ENCODE measurements at regions not wholly inside any gene's neighbourhood (a gene's known extent, or its start where the extent isn't known, plus 50 kb on each side); places are given as distances from the start of the nearest gene placed in this dataset.
"Not testable (repeated sequence)": the region's sequence is repeated elsewhere in the genome, so short reads cannot be mapped to it uniquely, and the experiment has no call there.

DNA sequence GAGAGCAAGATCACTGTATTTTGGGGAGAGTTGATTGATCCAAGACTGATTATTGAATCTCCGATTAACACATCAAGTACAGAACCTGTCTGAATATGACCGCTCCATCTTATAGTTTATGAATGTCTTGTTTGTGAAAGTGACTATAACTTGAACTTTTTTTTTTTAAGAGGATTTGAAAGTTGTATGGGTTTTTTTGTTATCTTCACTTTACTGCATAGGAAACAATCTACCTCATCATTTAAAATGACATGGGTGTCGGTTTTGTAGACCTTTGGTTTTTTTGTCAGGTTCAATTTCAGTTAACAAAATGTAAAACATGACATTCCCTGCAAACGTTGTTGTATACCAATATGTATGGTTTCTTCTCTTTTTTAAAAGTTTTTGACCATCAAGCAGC lies 103.0 kb upstream of the NUDT6 start:
- intact Hi-C loops (cut with DNase I): no loop called here
- no peaks in the 10 kb centered on the region for H3K9me3 ChIP-seq

DNA sequence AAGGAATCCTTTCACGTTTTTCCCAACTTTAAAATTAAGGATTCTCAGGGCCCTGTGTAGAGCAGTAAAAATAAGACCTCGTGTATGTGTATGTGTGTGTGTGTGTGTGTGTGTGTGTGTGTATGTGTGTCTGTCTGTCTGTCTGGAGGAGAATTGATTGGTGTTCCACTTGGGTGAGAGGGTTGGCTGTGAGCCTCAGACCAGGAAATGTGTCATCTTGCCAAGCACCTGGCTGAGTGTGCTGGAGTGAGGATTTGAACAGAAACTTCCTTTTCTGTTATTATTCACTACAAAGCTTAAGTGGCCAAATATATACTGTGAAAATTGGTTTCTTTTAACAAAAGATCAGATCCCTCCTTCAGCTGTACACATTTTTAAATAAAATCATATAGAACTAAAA lies 103.6 kb upstream of the NUDT6 start:
- H3K27ac ChIP-seq; H3K4me1 ChIP-seq; H3K9me3 ChIP-seq; DNase-seq; H3K4me3 ChIP-seq; ATAC-seq; intact Hi-C loops (cut with DNase I); H3K27me3 ChIP-seq (ENCODE audit: low read depth); H3K36me3 ChIP-seq: not testable (repeated sequence)

More for the DNA sequence above, 103.0 kb upstream of the NUDT6 start:
- H3K4me1 ChIP-seq: no peaks in the 10 kb centered on the region
- H3K4me3 ChIP-seq: no peak overlapping the region
- TF ChIP-seq CTCF (IDR thresholded peaks at IDR 0.05): no peak
- H3K27me3 ChIP-seq (ENCODE audit: low read depth): no peaks in the 10 kb centered on the region
- DNase-seq (no peak), ATAC-seq (no peak)
- H3K27ac ChIP-seq: no peak overlapping the region
- H3K36me3 ChIP-seq: peaks cover 4% of the 10 kb centered on the region

- Histone ChIP-seq H3K36me3 (peaks cover 4% of the 10 kb centered on the region), H3K4me1 (no peaks in the 10 kb centered on the region), H3K27me3 (ENCODE audit: low read depth) (no peaks in the 10 kb centered on the region), H3K27ac (no peak overlapping the region), H3K9me3 (no peaks in the 10 kb centered on the region), H3K4me3 (no peak overlapping the region)
- ATAC-seq (no peak), DNase-seq (no peak)
- no peak for TF ChIP-seq CTCF (IDR thresholded peaks at IDR 0.05)
- intact Hi-C loops (cut with DNase I): no loop called here
Measured at GRCh38 chr4:123031664-123032063, 109.3 kb upstream of the NUDT6 start.

DNA sequence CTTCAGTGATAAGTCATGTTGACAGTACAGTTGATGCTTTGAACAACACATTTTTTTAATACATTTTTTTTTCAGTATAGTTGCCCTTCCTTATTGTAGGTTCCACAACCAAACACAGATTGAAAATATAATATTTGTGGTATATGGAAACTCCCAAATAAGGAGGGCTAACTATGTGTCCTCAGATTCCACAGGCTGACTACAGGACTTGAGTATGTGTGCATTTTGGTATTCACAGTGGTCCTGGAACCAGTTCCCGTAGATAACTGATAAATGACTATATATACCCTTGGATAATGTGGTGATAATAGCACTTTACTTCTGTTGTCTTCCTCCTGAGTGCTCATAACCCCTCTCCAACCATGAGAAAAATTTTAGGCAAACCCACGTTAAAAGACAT lies 111.6 kb upstream of the NUDT6 start:
- H3K27ac ChIP-seq: no peak overlapping the region
- ATAC-seq (no peak), DNase-seq (no peak)
- no peaks in the 10 kb centered on the region for H3K36me3 ChIP-seq
- no peaks in the 10 kb centered on the region for H3K4me1 ChIP-seq
- no peak overlapping the region for H3K4me3 ChIP-seq
- TF ChIP-seq CTCF (IDR thresholded peaks at IDR 0.05): no peak
- no peaks in the 10 kb centered on the region for H3K27me3 ChIP-seq (ENCODE audit: low read depth)
- intact Hi-C loops (cut with DNase I): no loop called here
- H3K9me3 ChIP-seq: no peaks in the 10 kb centered on the region

DNA sequence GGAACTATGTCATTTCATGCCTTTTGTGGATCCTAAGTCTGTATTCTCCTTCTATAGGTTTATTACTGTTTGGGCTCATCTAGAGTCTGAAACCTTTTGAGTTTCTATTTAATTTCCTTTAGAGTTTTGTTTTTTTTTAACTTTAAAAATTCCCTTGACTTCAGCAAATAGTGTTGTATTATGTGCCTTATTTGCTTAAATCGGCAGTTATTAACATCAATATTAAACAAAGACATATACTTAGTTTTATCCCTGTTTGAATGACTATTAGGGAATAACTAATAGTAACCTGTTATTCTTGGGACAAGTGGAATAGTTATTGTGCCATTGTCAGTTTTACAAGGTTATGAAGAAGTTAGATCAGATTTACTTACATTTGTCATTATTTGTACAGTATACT lies 112.8 kb upstream of the NUDT6 start:
- no peak for TF ChIP-seq CTCF (IDR thresholded peaks at IDR 0.05)
- intact Hi-C loops (cut with DNase I): no loop called here
- no peak overlapping the region for H3K4me3 ChIP-seq
- no peaks in the 10 kb centered on the region for H3K4me1 ChIP-seq
- no peaks in the 10 kb centered on the region for H3K36me3 ChIP-seq
- ATAC-seq (no peak), DNase-seq (no peak)
- H3K27me3 ChIP-seq (ENCODE audit: low read depth): no peaks in the 10 kb centered on the region
- no peak overlapping the region for H3K27ac ChIP-seq
- no peaks in the 10 kb centered on the region for H3K9me3 ChIP-seq

DNA sequence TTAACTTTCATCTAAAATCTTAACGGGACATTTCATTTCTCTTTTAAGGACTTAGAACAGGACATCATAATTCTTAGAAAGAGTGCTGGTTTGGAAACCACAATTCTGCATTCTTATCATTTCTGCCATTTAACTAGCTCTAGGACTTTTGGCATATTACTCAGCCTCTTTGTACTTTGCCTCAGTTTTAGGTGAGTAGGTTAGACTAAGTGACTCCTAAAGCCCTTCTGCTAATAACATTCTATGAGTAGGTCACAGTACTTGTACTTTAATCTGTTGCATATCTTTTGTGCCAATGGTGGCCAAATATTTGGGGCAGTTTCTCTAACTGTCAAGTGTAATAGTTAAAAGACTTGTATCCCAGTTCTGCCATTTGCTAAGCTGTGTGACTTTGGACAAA lies 115.4 kb upstream of the NUDT6 start:
- Histone ChIP-seq H3K4me1 (no peaks in the 10 kb centered on the region), H3K36me3 (no peaks in the 10 kb centered on the region), H3K27me3 (ENCODE audit: low read depth) (no peaks in the 10 kb centered on the region), H3K27ac (no peak overlapping the region), H3K9me3 (peaks cover 10% of the 10 kb centered on the region), H3K4me3 (no peak overlapping the region)
- no peak for ATAC-seq
- no peak for DNase-seq
- intact Hi-C loops (cut with DNase I): no loop called here
- no peak for TF ChIP-seq CTCF (IDR thresholded peaks at IDR 0.05)

Measured in lower lobe of right lung (tissue), 2 donors.